ENCODE measurements at regions not wholly inside any gene's neighbourhood (a gene's known extent, or its start where the extent isn't known, plus 50 kb on each side); places are given as distances from the start of the nearest gene placed in this dataset.

- TF ChIP-seq CTCF (conservative IDR thresholded peaks at IDR 0.05 in 1 of 2, IDR thresholded peaks at IDR 0.05 in 1 of 2; ENCODE audit: low read depth in 1 of 2, low read length in 2 of 2) (no peak), EZH2 (IDR thresholded peaks at IDR 0.05; ENCODE audit: low read length, missing control alignments) (no peak)
Observed at GRCh38 chr13:67554286-67554685, 324.1 kb upstream of the PCDH9 start.

Data from fibroblast of lung (primary cell).